Uterus (tissue), 3 donors: ENCODE measurements at regions not wholly inside any gene's neighbourhood (a gene's known extent, or its start where the extent isn't known, plus 50 kb on each side); places are given as distances from the start of the nearest gene placed in this dataset.
A peak's percentile ranks its signal among the peaks of the same experiment; 100 is the strongest.

Experiments used
- DNase-seq, 2 donors: peaks; one replicate each; pipeline ENCODE4 v3.0.0-alpha.2; 2019 to 2020
- H3K27ac ChIP-seq, 2 donors: fragments of 200-600 bp; sonication (generic); 1 replicate in 1 of 2; 2 replicates in 1 of 2; pipeline ENCODE4 v1.5.1; 2016 to 2018
- H3K27me3 ChIP-seq, 2 donors: fragments of 200-600 bp; sonication (generic); one replicate each; pipeline ENCODE4 v1.5.1; 2018 to 2019; ENCODE audit warnings: control low read depth in 1 of 2
- H3K36me3 ChIP-seq, 2 donors: fragments of 200-600 bp; sonication (generic); one replicate each; pipeline ENCODE4 v1.5.1; 2019; ENCODE audit warnings: control low read depth in 1 of 2
- H3K4me1 ChIP-seq, 2 donors: fragments of 200-600 bp; sonication (generic); one replicate each; pipeline ENCODE4 v1.5.1; 2018 to 2019; ENCODE audit warnings: control low read depth in 1 of 2
- H3K4me3 ChIP-seq, 2 donors: fragments of 200-600 bp; sonication (generic); 1 replicate in 1 of 2; 2 replicates in 1 of 2; pipeline ENCODE4 v1.5.1; 2018 to 2019; ENCODE audit warnings: mild to moderate bottlenecking in 1 of 2
- H3K9me3 ChIP-seq, 2 donors: fragments of 200-600 bp; sonication (generic); one replicate each; pipeline ENCODE4 v1.5.1; 2019; ENCODE audit warnings: control low read depth in 1 of 2
- CTCF ChIP-seq, 4 experiments: fragments of 200-600 bp in 2 of 4; fragments of 450-650 bp in 2 of 4; sonication (generic) in 2 of 4; IDR thresholded peaks; one replicate each; pipeline ENCODE4 v1.5.1; 2016 to 2019; ENCODE audit warnings: antibody characterized with exemption in 4 of 4, mild to moderate bottlenecking in 2 of 4, moderate library complexity in 1 of 4
- POLR2A ChIP-seq, 2 donors: fragments of 450-650 bp; IDR thresholded peaks; one replicate each; pipeline ENCODE4 v1.6.1; 2016; ENCODE audit warnings: antibody characterized with exemption in 2 of 2, mild to moderate bottlenecking in 1 of 2, moderate library complexity in 1 of 2
- intact Hi-C: fragments of 100-400 bp; cut with DNase I; formaldehyde crosslinking; loops from one replicate; pipeline ENCODE4 v1.15.1; 2023; ENCODE audit warnings: low total_unique reads
- donor health status: DM: yes; HTN: yes; CAD: no.

GRCh38 chr2:61705625-61706024 lies 148.2 kb downstream of the FAM161A start:
- Histone ChIP-seq H3K27me3 (no peaks in the 10 kb centered on the region), H3K36me3 (no peaks in the 10 kb centered on the region), H3K4me3 (no peak overlapping the region), H3K27ac (no peak overlapping the region), H3K9me3 (no peaks in the 10 kb centered on the region), H3K4me1 (no peaks in the 10 kb centered on the region)
- DNase-seq, result no peak
- TF ChIP-seq CTCF (IDR thresholded peaks at IDR 0.05) (no peak), POLR2A (IDR thresholded peaks at IDR 0.05) (no peak)
- intact Hi-C loops, result no loop called here

- no peak overlapping the region for H3K4me3 ChIP-seq
- intact Hi-C loops, result no loop called here
- H3K4me1 ChIP-seq, result no peaks in the 10 kb centered on the region
- TF ChIP-seq POLR2A (IDR thresholded peaks at IDR 0.05), result no peak
- TF ChIP-seq CTCF (IDR thresholded peaks at IDR 0.05), result no peak
- no peak overlapping the region for H3K27ac ChIP-seq
- no peak for DNase-seq
- no peaks in the 10 kb centered on the region for H3K27me3 ChIP-seq
- H3K36me3 ChIP-seq, result no peaks in the 10 kb centered on the region
- H3K9me3 ChIP-seq, result no peaks in the 10 kb centered on the region
Measured at GRCh38 chr2:61704364-61704763, 149.5 kb downstream of the FAM161A start.

GRCh38 chr2:61702088-61702467 lies 151.8 kb downstream of the FAM161A start:
- TF ChIP-seq CTCF (IDR thresholded peaks at IDR 0.05) (no peak), POLR2A (IDR thresholded peaks at IDR 0.05) (no peak)
- intact Hi-C loops, result no loop called here

GRCh38 chr2:61700464-61700863 lies 153.4 kb downstream of the FAM161A start:
- H3K27me3 ChIP-seq, result no peaks in the 10 kb centered on the region
- no peak overlapping the region for H3K4me3 ChIP-seq
- no peaks in the 10 kb centered on the region for H3K9me3 ChIP-seq
- no peak overlapping the region for H3K27ac ChIP-seq
- TF ChIP-seq CTCF (IDR thresholded peaks at IDR 0.05) (no peak), POLR2A (IDR thresholded peaks at IDR 0.05) (no peak)
- DNase-seq, result no peak
- intact Hi-C loops, result no loop called here
- no peaks in the 10 kb centered on the region for H3K36me3 ChIP-seq
- no peaks in the 10 kb centered on the region for H3K4me1 ChIP-seq

More at GRCh38 chr2:61702088-61702467, 151.8 kb downstream of the FAM161A start:
- Histone ChIP-seq H3K36me3 (no peaks in the 10 kb centered on the region), H3K27me3 (no peaks in the 10 kb centered on the region), H3K9me3 (no peaks in the 10 kb centered on the region), H3K4me3 (no peak overlapping the region), H3K4me1 (no peaks in the 10 kb centered on the region), H3K27ac (no peak overlapping the region)
- DNase-seq, result no peak

- peak overlapping the region; percentile 64 to 84 for H3K4me3 ChIP-seq
- DNase-seq, result peak; percentile 95 to 96
- H3K27me3 ChIP-seq, result no peaks in the 10 kb centered on the region
- intact Hi-C loops, result loop anchor here (10.0 kb wide), 1 partner anchor 70 kb away; no protein-coding TSS in a partner anchor
- no peaks in the 10 kb centered on the region for H3K4me1 ChIP-seq
- no peaks in the 10 kb centered on the region for H3K36me3 ChIP-seq
- no peaks in the 10 kb centered on the region for H3K9me3 ChIP-seq
- peak overlapping the region; percentile 78 to 86 for H3K27ac ChIP-seq
- TF ChIP-seq CTCF (IDR thresholded peaks at IDR 0.05) (peak; percentile 45 to 64 (median 54)), POLR2A (IDR thresholded peaks at IDR 0.05) (peak in 1 of 2 donors; percentile 60)
Measured at GRCh38 chr2:61694312-61695274, 156.4 kb upstream of the XPO1 start.
